Activated CD8-positive, alpha-beta T cell treated with anti-CD3 and anti-CD28 coated beads, Interleukin-2, amount 10 ng/mL, durations not matched to agents 7 days and 5 days (primary cell): ENCODE measurements at regions not wholly inside any gene's neighbourhood (a gene's known extent, or its start where the extent isn't known, plus 50 kb on each side); places are given as distances from the start of the nearest gene placed in this dataset.
"Not testable (repeated sequence)": the region's sequence is repeated elsewhere in the genome, so short reads cannot be mapped to it uniquely, and the experiment has no call there.

Source experiments
- ATAC-seq: fragments of 150-1000 bp; cut with Tn5 transposase; one replicate; pipeline ENCODE4 v1.10.0; 2021; ENCODE audit warnings: moderate library complexity
- CTCF ChIA-PET: fragments of 350-600 bp; sonication (Branson Sonifier 250); formaldehyde crosslinking; loops from one replicate; lab custom pipeline; 2021; ENCODE audit warnings: antibody characterized with exemption; lab: Charles Lee
- POLR2A ChIA-PET: fragments of 350-600 bp; sonication (Branson Sonifier 250); formaldehyde crosslinking; loops from one replicate; lab custom pipeline; 2021; ENCODE audit warnings: antibody characterized with exemption; lab: Charles Lee
- DNase-seq: peaks from one replicate; pipeline ENCODE4 v3.0.0-alpha.2; 2020
- H3K27ac Mint-ChIP-seq: one replicate; pipeline ENCODE4 v1.8.0; 2021; ENCODE audit warnings: mild to moderate bottlenecking, mixed read lengths
- H3K27me3 Mint-ChIP-seq: one replicate; pipeline ENCODE4 v1.8.0; 2021; ENCODE audit warnings: low read depth, mixed read lengths
- H3K36me3 Mint-ChIP-seq: one replicate; pipeline ENCODE4 v1.8.0; 2021; ENCODE audit warnings: low read depth, mixed read lengths
- H3K4me1 Mint-ChIP-seq: one replicate; pipeline ENCODE4 v1.8.0; 2021; ENCODE audit warnings: low read depth, mixed read lengths
- H3K4me3 Mint-ChIP-seq: one replicate; pipeline ENCODE4 v1.8.0; 2021; ENCODE audit warnings: mild to moderate bottlenecking, mixed read lengths
- H3K9me3 Mint-ChIP-seq: one replicate; pipeline ENCODE4 v1.8.0; 2022; ENCODE audit warnings: mixed read lengths; ENCODE audit not compliant: insufficient read depth

- Mint-ChIP-seq H3K4me3 (no peak overlapping the region), H3K4me1 (no peaks in the 10 kb centered on the region), H3K9me3 (no peaks in the 10 kb centered on the region), H3K27me3 (no peaks in the 10 kb centered on the region), H3K36me3 (no peaks in the 10 kb centered on the region), H3K27ac (no peak overlapping the region)
- CTCF ChIA-PET: no interaction called here
- DNase-seq (no peak), ATAC-seq (no peak)
- POLR2A ChIA-PET: no interaction called here
These were observed 180.8 kb upstream of the NUDT12 start for GRCh38 chr5:103743421-103743820.

- no peak for ATAC-seq
- DNase-seq: no peak
- Mint-ChIP-seq H3K9me3 (no peaks in the 10 kb centered on the region), H3K36me3 (no peaks in the 10 kb centered on the region), H3K4me1 (no peaks in the 10 kb centered on the region), H3K27me3 (no peaks in the 10 kb centered on the region), H3K27ac (no peak overlapping the region), H3K4me3 (no peak overlapping the region)
- ChIA-PET CTCF (no interaction called here), POLR2A (no interaction called here)
These were observed 179.4 kb upstream of the NUDT12 start for GRCh38 chr5:103741984-103742383.

DNA sequence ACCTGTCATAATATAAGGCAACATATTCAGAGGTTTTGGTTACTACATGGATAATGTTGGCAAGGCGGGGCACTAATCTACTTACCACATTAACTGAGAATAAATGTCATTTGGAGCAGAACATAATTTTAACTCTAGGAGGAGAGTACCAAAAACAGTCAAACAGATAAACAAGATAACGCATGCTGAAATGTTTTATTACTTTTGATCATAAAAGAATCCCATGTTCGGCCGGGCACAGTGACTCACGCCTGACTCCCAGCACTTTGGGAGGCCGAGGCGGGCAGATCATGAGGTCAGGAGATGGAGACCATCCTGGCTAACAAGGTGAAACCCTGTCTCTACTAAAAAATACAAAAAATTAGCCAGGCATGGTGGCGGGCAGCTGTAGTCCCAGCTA is 173.8 kb upstream of the NUDT12 start:
- ATAC-seq, H3K4me3 Mint-ChIP-seq, H3K36me3 Mint-ChIP-seq, POLR2A ChIA-PET, H3K27me3 Mint-ChIP-seq, H3K9me3 Mint-ChIP-seq, CTCF ChIA-PET, DNase-seq, H3K4me1 Mint-ChIP-seq, H3K27ac Mint-ChIP-seq: not testable (repeated sequence)

DNA sequence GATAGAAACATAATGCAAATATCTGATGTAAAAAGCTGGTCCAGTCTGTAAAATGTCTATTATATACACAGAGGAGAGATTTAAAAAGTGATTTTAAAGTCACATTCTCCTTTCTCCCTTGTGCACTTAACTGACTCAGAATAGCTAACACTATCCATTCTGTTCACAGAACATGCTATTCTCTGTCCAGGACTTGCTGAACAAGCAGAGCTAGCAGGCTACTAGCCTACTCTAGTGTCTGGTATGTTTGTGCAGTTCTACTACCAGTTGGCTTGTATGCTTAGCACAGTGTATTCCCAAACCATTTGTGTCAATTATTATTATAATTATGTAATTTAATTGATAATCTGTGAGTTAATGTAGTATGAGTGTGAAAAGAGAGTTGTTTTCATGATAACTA is 161.7 kb upstream of the NUDT12 start:
- DNase-seq: no peak
- Mint-ChIP-seq H3K4me3 (no peak overlapping the region), H3K4me1 (no peaks in the 10 kb centered on the region), H3K27ac (no peak overlapping the region), H3K9me3 (peaks cover 11% of the 10 kb centered on the region), H3K36me3 (no peaks in the 10 kb centered on the region), H3K27me3 (no peaks in the 10 kb centered on the region)
- ATAC-seq: no peak
- POLR2A ChIA-PET: no interaction called here
- CTCF ChIA-PET: no interaction called here

DNA sequence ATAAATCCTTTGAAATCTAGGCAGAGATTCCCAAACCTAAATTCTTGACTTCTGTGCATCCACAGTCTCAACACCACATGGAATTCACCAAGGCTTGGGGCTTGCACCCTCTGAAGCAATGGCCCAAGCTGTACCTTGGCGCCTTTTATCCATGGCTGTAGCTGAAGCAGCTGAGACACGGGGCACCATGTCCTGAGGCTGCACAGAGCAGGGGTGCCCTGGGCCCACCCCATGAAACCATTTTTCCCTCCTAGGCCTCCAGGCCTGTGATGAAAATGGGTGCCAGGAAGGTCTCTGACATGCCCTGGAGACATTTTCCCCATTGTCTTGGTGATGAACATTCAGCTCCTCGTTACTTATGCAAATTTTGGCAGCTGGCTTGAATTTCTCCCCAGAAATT is 158.6 kb upstream of the NUDT12 start:
- Mint-ChIP-seq H3K27me3 (no peaks in the 10 kb centered on the region), H3K4me3 (no peak overlapping the region), H3K36me3 (no peaks in the 10 kb centered on the region), H3K27ac (no peak overlapping the region), H3K4me1 (no peaks in the 10 kb centered on the region), H3K9me3 (peaks cover 5% of the 10 kb centered on the region)
- ChIA-PET POLR2A (no interaction called here), CTCF (no interaction called here)
- ATAC-seq (no peak), DNase-seq (no peak)

GRCh38 chr5:103718108-103718507 is 155.5 kb upstream of the NUDT12 start:
- Mint-ChIP-seq H3K9me3 (peaks cover 5% of the 10 kb centered on the region), H3K27ac (no peak overlapping the region), H3K4me1 (no peaks in the 10 kb centered on the region), H3K36me3 (no peaks in the 10 kb centered on the region), H3K27me3 (no peaks in the 10 kb centered on the region), H3K4me3 (no peak overlapping the region)
- ATAC-seq (no peak), DNase-seq (no peak)
- ChIA-PET CTCF (no interaction called here), POLR2A (no interaction called here)

- DNase-seq (no peak), ATAC-seq (no peak)
- POLR2A ChIA-PET: no interaction called here
- H3K9me3 Mint-ChIP-seq: no peaks in the 10 kb centered on the region
- no peaks in the 10 kb centered on the region for H3K27me3 Mint-ChIP-seq
- H3K4me3 Mint-ChIP-seq: no peak overlapping the region
- no peaks in the 10 kb centered on the region for H3K4me1 Mint-ChIP-seq
- CTCF ChIA-PET: no interaction called here
- no peaks in the 10 kb centered on the region for H3K36me3 Mint-ChIP-seq
- no peak overlapping the region for H3K27ac Mint-ChIP-seq
These were observed 146.0 kb upstream of the NUDT12 start for GRCh38 chr5:103708601-103709000.

DNA sequence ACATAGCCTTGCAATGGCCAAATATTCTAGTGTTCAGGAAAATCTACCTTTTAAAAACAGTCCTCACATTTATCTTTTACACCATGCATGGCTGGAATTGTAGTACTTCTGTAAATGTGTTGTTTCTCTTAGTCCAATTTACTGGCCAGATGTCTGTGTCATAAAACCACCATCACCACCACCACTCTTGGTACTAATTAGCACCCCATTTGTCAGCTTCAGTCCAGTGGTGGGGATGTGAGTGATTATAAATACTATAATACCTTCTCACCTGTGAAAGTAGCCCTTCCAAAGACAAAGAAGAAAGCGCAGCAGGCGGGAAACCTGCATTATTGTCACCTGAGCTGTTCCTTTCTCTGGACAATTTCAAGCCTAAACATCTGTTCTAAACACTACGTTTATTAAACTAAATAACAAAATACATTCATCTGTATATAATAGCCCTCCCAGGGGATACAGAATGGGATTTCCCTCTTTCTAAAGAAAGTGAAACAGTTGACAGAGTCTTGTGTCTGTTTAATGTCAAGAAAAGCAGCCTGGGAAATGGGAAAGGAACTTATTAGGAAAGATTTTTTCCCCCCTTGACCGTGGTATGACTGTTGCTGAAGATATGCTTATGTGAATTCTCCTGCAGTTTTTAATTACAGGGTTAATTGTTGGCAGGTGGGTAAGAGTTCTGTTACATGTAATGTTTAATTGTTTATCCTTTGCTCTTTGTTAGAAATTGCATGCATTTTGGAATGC is 144.5 kb upstream of the NUDT12 start:
- POLR2A ChIA-PET: no interaction called here
- Mint-ChIP-seq H3K4me3 (no peak overlapping the region), H3K4me1 (no peaks in the 10 kb centered on the region), H3K36me3 (no peaks in the 10 kb centered on the region), H3K9me3 (no peaks in the 10 kb centered on the region), H3K27ac (no peak overlapping the region), H3K27me3 (no peaks in the 10 kb centered on the region)
- DNase-seq: no peak
- CTCF ChIA-PET: no interaction called here
- no peak for ATAC-seq

- ChIA-PET CTCF (no interaction called here), POLR2A (no interaction called here)
- no peak for ATAC-seq
- Mint-ChIP-seq H3K4me3 (no peak overlapping the region), H3K36me3 (no peaks in the 10 kb centered on the region), H3K27me3 (no peaks in the 10 kb centered on the region), H3K9me3 (no peaks in the 10 kb centered on the region), H3K27ac (no peak overlapping the region), H3K4me1 (no peaks in the 10 kb centered on the region)
- DNase-seq: no peak
These were observed 141.0 kb upstream of the NUDT12 start for GRCh38 chr5:103703617-103704016.

DNA sequence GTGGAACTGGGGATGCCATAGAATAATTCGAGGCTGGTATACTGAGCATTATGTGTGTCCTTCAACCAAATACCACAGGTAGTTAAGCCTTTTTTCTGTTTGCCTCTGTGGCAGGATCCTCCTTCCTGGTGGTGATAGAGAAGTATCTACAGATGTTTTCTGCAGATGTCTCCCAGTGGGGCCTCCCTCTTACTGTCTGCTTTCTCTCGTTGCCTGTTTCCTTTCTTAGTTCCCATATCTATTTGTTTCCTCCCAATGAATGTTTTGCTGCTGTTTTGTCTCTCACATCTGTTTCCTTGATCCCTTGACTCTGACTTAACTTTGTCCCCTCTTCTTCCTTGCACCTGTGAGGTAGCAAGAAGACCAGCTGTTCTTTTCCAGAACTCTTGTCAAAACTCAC is 130.9 kb upstream of the NUDT12 start:
- ChIA-PET CTCF (no interaction called here), POLR2A (no interaction called here)
- no peak overlapping the region for H3K27ac Mint-ChIP-seq
- H3K9me3 Mint-ChIP-seq: no peaks in the 10 kb centered on the region
- DNase-seq (no peak), ATAC-seq (no peak)
- H3K36me3 Mint-ChIP-seq: no peaks in the 10 kb centered on the region
- H3K4me3 Mint-ChIP-seq: no peak overlapping the region
- no peaks in the 10 kb centered on the region for H3K27me3 Mint-ChIP-seq
- no peaks in the 10 kb centered on the region for H3K4me1 Mint-ChIP-seq

- Mint-ChIP-seq H3K27me3 (no peaks in the 10 kb centered on the region), H3K36me3 (no peaks in the 10 kb centered on the region), H3K4me3 (no peak overlapping the region), H3K4me1 (no peaks in the 10 kb centered on the region), H3K9me3 (no peaks in the 10 kb centered on the region), H3K27ac (no peak overlapping the region)
- ChIA-PET POLR2A (no interaction called here), CTCF (no interaction called here)
- no peak for DNase-seq
- no peak for ATAC-seq
These were observed 128.1 kb upstream of the NUDT12 start for GRCh38 chr5:103690676-103691075.

- Mint-ChIP-seq H3K4me3 (no peak overlapping the region), H3K4me1 (no peaks in the 10 kb centered on the region), H3K36me3 (no peaks in the 10 kb centered on the region), H3K27me3 (no peaks in the 10 kb centered on the region), H3K27ac (no peak overlapping the region), H3K9me3 (no peaks in the 10 kb centered on the region)
- ChIA-PET CTCF (no interaction called here), POLR2A (no interaction called here)
- DNase-seq (no peak), ATAC-seq (no peak)
These were observed 117.3 kb upstream of the NUDT12 start for GRCh38 chr5:103679873-103680272.

DNA sequence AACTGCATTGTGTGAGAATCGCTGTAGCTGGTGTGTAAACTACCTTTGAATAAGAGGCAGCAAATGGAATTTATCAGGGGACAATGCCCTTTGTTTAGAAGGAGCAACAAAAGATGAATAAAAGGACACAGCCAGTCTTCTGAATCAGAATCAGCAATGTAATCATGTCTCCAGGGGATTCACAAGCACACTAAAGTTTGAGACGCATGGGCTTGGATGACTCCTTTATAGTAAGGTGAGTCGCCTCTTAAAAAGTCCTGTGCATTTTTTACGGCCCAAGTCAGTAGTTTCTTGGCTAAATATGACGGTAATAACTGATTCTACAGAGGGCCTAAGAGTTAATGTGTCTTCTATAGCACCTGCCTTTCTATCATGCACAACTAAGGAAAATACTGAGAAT is 113.6 kb upstream of the NUDT12 start:
- DNase-seq, H3K27ac Mint-ChIP-seq, H3K4me3 Mint-ChIP-seq, H3K9me3 Mint-ChIP-seq, H3K36me3 Mint-ChIP-seq, POLR2A ChIA-PET, H3K27me3 Mint-ChIP-seq, CTCF ChIA-PET, ATAC-seq, H3K4me1 Mint-ChIP-seq: not testable (repeated sequence)
